ENCODE measurements at regions not wholly inside any gene's neighbourhood (a gene's known extent, or its start where the extent isn't known, plus 50 kb on each side); places are given as distances from the start of the nearest gene placed in this dataset.
"Not testable (repeated sequence)": the region's sequence is repeated elsewhere in the genome, so short reads cannot be mapped to it uniquely, and the experiment has no call there.

- no peak for DNase-seq (ENCODE audit: low spot score)
- no peak for ATAC-seq
These were observed 830.6 kb upstream of the SLITRK5 start for GRCh38 chr13:86840250-86841191.

- no peak for ATAC-seq
- no peak for DNase-seq (ENCODE audit: low spot score)
These were observed 829.9 kb upstream of the SLITRK5 start for GRCh38 chr13:86841264-86841663.

GRCh38 chr13:86846501-86846900 is 824.7 kb upstream of the SLITRK5 start:
- no peak for ATAC-seq
- DNase-seq (ENCODE audit: low spot score) = no peak

- no peak for ATAC-seq
- DNase-seq (ENCODE audit: low spot score) = no peak
These were observed 822.5 kb upstream of the SLITRK5 start for GRCh38 chr13:86848716-86849115.

- ATAC-seq (no peak), DNase-seq (ENCODE audit: low spot score) (no peak)
These were observed 814.2 kb upstream of the SLITRK5 start for GRCh38 chr13:86856991-86857390.

GRCh38 chr13:86858216-86858615 is 813.0 kb upstream of the SLITRK5 start:
- ATAC-seq = no peak
- DNase-seq (ENCODE audit: low spot score) = no peak

- DNase-seq (ENCODE audit: low spot score) (no peak), ATAC-seq (no peak)
These were observed 809.0 kb upstream of the SLITRK5 start for GRCh38 chr13:86862137-86862536.

GRCh38 chr13:86864376-86864775 is 806.8 kb upstream of the SLITRK5 start:
- ATAC-seq (no peak), DNase-seq (ENCODE audit: low spot score) (no peak)

- no peak for DNase-seq (ENCODE audit: low spot score)
- peak; percentile 64 for ATAC-seq
These were observed 800.7 kb upstream of the SLITRK5 start for GRCh38 chr13:86870444-86870843.

- DNase-seq (ENCODE audit: low spot score) (no peak), ATAC-seq (no peak)
These were observed 793.7 kb upstream of the SLITRK5 start for GRCh38 chr13:86877441-86877840.

GRCh38 chr13:86878781-86879180 is 792.4 kb upstream of the SLITRK5 start:
- ATAC-seq (no peak), DNase-seq (ENCODE audit: low spot score) (no peak)

- ATAC-seq = no peak
- no peak for DNase-seq (ENCODE audit: low spot score)
These were observed 789.8 kb upstream of the SLITRK5 start for GRCh38 chr13:86881390-86881789.

- ATAC-seq = no peak
These were observed 789.1 kb upstream of the SLITRK5 start for GRCh38 chr13:86882107-86882506.

GRCh38 chr13:86882835-86883234 is 788.3 kb upstream of the SLITRK5 start:
- DNase-seq (ENCODE audit: low spot score) = no peak
- no peak for ATAC-seq

More at GRCh38 chr13:86882107-86882506, 789.1 kb upstream of the SLITRK5 start:
- no peak for DNase-seq (ENCODE audit: low spot score)

GRCh38 chr13:86892330-86892729 is 778.8 kb upstream of the SLITRK5 start:
- no peak for ATAC-seq

GRCh38 chr13:86900906-86901305 is 770.3 kb upstream of the SLITRK5 start:
- DNase-seq (ENCODE audit: low spot score) (no peak), ATAC-seq (no peak)

More at GRCh38 chr13:86892330-86892729, 778.8 kb upstream of the SLITRK5 start:
- no peak for DNase-seq (ENCODE audit: low spot score)

GRCh38 chr13:86906127-86906874 is 764.9 kb upstream of the SLITRK5 start:
- ATAC-seq = no peak
- no peak for DNase-seq (ENCODE audit: low spot score)

GRCh38 chr13:86907156-86907555 is 764.0 kb upstream of the SLITRK5 start:
- DNase-seq (ENCODE audit: low spot score) (no peak), ATAC-seq (no peak)

- no peak for ATAC-seq
- DNase-seq (ENCODE audit: low spot score) = no peak
These were observed 761.9 kb upstream of the SLITRK5 start for GRCh38 chr13:86909318-86909717.

GRCh38 chr13:86914757-86915156 is 756.4 kb upstream of the SLITRK5 start:
- DNase-seq (ENCODE audit: low spot score) = no peak
- ATAC-seq = no peak

- DNase-seq (ENCODE audit: low spot score); ATAC-seq: not testable (repeated sequence)
These were observed 753.7 kb upstream of the SLITRK5 start for GRCh38 chr13:86917438-86917837.

- no peak for ATAC-seq
- DNase-seq (ENCODE audit: low spot score) = no peak
These were observed 752.5 kb upstream of the SLITRK5 start for GRCh38 chr13:86918682-86919081.
